ENCODE measurements at regions not wholly inside any gene's neighbourhood (a gene's known extent, or its start where the extent isn't known, plus 50 kb on each side); places are given as distances from the start of the nearest gene placed in this dataset.

- DNase-seq, result no peak
- no peak for TF ChIP-seq CTCF (IDR thresholded peaks at IDR 0.05; ENCODE audit: low read length)
- Histone ChIP-seq H3K9ac (ENCODE audit: low read length) (no peak overlapping the region), H3K36me3 (replicated peaks; ENCODE audit: insufficient read depth, low read length) (no peaks in the 10 kb centered on the region), H3F3A (ENCODE audit: insufficient read depth, low read length) (no peaks in the 10 kb centered on the region), H3K79me2 (ENCODE audit: low read length) (no peaks in the 10 kb centered on the region), H3K9me2 (replicated peaks; ENCODE audit: insufficient read depth, low read length) (no peaks in the 10 kb centered on the region), H3K27me3 (replicated peaks; ENCODE audit: insufficient read depth, low read length) (no peaks in the 10 kb centered on the region), H3K27ac (ENCODE audit: low read length) (no peak overlapping the region), H3K4me2 (ENCODE audit: low read depth, low read length) (no peak overlapping the region), H3K4me1 (ENCODE audit: low read length) (peaks cover 6% of the 10 kb centered on the region), H2AFZ (ENCODE audit: low read length) (no peak overlapping the region), H3K9me3 (replicated peaks; ENCODE audit: insufficient read depth, low read length) (no peaks in the 10 kb centered on the region), H4K20me1 (ENCODE audit: insufficient read depth, low read length) (no peaks in the 10 kb centered on the region), H3K4me3 (ENCODE audit: low read length) (no peak overlapping the region)
Measured at GRCh38 chr1:221824909-221825308, 83.0 kb upstream of the DUSP10 start.

GRCh38 chr1:221824025-221824424 lies 82.1 kb upstream of the DUSP10 start:
- peaks cover 6% of the 10 kb centered on the region for H3K4me1 ChIP-seq (ENCODE audit: low read length)
- H3K4me2 ChIP-seq (ENCODE audit: low read depth, low read length), result no peak overlapping the region
- H3K9me3 ChIP-seq (replicated peaks; ENCODE audit: insufficient read depth, low read length), result no peaks in the 10 kb centered on the region
- H3K79me2 ChIP-seq (ENCODE audit: low read length), result no peaks in the 10 kb centered on the region
- no peaks in the 10 kb centered on the region for H3K36me3 ChIP-seq (replicated peaks; ENCODE audit: insufficient read depth, low read length)
- no peak overlapping the region for H3K9ac ChIP-seq (ENCODE audit: low read length)
- H3K27ac ChIP-seq (ENCODE audit: low read length), result no peak overlapping the region
- no peaks in the 10 kb centered on the region for H3K9me2 ChIP-seq (replicated peaks; ENCODE audit: insufficient read depth, low read length)
- no peaks in the 10 kb centered on the region for H4K20me1 ChIP-seq (ENCODE audit: insufficient read depth, low read length)
- H3K27me3 ChIP-seq (replicated peaks; ENCODE audit: insufficient read depth, low read length), result no peaks in the 10 kb centered on the region
- H3F3A ChIP-seq (ENCODE audit: insufficient read depth, low read length), result no peaks in the 10 kb centered on the region
- no peak for TF ChIP-seq CTCF (IDR thresholded peaks at IDR 0.05; ENCODE audit: low read length)
- TF ChIP-seq EZH2 (optimal IDR thresholded peaks at IDR 0.05; ENCODE audit: low read depth, low read length), result no peak
- TF ChIP-seq EZH2phosphoT487 (IDR thresholded peaks at IDR 0.05; ENCODE audit: low read length), result no peak
- H3K4me3 ChIP-seq (ENCODE audit: low read length), result no peak overlapping the region
- DNase-seq, result no peak
- H2AFZ ChIP-seq (ENCODE audit: low read length), result no peak overlapping the region

GRCh38 chr1:221823561-221823960 lies 81.7 kb upstream of the DUSP10 start:
- Histone ChIP-seq H3K79me2 (ENCODE audit: low read length) (no peaks in the 10 kb centered on the region), H2AFZ (ENCODE audit: low read length) (no peak overlapping the region), H4K20me1 (ENCODE audit: insufficient read depth, low read length) (no peaks in the 10 kb centered on the region), H3K4me1 (ENCODE audit: low read length) (peaks cover 6% of the 10 kb centered on the region), H3F3A (ENCODE audit: insufficient read depth, low read length) (no peaks in the 10 kb centered on the region), H3K4me2 (ENCODE audit: low read depth, low read length) (no peak overlapping the region), H3K4me3 (ENCODE audit: low read length) (no peak overlapping the region), H3K9me3 (replicated peaks; ENCODE audit: insufficient read depth, low read length) (no peaks in the 10 kb centered on the region), H3K9ac (ENCODE audit: low read length) (no peak overlapping the region), H3K27me3 (replicated peaks; ENCODE audit: insufficient read depth, low read length) (no peaks in the 10 kb centered on the region), H3K27ac (ENCODE audit: low read length) (no peak overlapping the region), H3K9me2 (replicated peaks; ENCODE audit: insufficient read depth, low read length) (no peaks in the 10 kb centered on the region), H3K36me3 (replicated peaks; ENCODE audit: insufficient read depth, low read length) (no peaks in the 10 kb centered on the region)
- TF ChIP-seq EZH2phosphoT487 (IDR thresholded peaks at IDR 0.05; ENCODE audit: low read length) (no peak), CTCF (IDR thresholded peaks at IDR 0.05; ENCODE audit: low read length) (no peak), EZH2 (optimal IDR thresholded peaks at IDR 0.05; ENCODE audit: low read depth, low read length) (no peak)
- DNase-seq, result no peak
